Posterior vena cava (tissue), 2 donors: ENCODE measurements at regions not wholly inside any gene's neighbourhood (a gene's known extent, or its start where the extent isn't known, plus 50 kb on each side); places are given as distances from the start of the nearest gene placed in this dataset.

Experiments
- DNase-seq: peaks from one replicate; pipeline ENCODE4 v3.0.0-alpha.2; 2020; ENCODE audit warnings: low spot score
- intact Hi-C, 2 donors: fragments of 100-400 bp; cut with DNase I; formaldehyde crosslinking; loops; one replicate each; pipeline versions ENCODE4 v1.14.1 to v1.14.2; 2022 to 2023
- donor health status: DM: yes; HTN: yes; CAD: no.
- donor health status: DM: yes; HTN: yes; CAD: no.

DNA sequence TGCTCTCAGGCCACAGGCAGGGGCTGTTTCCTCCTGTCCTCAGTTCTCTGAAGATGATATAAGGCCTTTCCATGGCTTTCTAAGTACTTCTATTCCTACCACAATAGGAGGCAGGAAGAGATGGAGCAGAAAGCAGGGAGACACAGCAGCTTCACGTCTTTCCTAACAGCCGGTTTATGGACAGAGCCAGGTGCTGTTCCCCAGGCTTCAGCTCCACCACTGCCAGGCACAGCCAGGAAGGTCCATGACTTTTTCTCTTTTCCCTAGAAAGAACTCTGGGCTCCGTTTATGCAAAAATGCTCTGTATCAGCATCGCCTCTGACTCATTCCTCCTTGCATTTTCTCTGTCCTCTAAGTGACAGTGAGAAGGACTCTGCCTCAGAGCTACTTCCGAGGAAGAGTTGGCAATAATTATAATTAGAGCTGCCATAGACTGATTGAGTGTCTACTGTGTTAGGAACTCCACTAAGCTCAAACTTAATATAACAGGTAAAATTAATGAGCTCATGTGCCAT lies 478.5 kb downstream of the RASEF start:
- intact Hi-C loops, result no loop called here
- DNase-seq, result no peak

DNA sequence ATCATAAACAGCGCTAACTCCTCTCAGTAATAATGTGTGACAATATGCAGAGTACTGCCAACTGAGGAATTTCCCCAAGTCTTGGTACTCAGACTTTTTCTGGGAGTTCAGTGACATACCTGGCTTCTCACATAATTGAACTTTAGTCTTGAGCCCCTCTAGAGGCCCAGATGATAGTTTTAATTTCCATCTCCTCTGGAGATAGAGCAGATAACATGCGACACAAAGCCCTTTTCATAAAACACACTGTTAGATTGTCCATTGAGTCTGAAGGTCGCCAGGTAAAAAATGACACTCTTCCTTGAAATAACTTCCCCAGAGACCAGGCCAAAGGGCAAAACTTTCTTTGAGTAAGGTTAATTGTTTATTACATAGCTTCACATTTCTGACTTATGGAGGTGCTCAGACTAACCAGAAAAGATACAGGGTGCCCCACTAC lies 476.0 kb downstream of the RASEF start:
- intact Hi-C loops, result no loop called here

DNA sequence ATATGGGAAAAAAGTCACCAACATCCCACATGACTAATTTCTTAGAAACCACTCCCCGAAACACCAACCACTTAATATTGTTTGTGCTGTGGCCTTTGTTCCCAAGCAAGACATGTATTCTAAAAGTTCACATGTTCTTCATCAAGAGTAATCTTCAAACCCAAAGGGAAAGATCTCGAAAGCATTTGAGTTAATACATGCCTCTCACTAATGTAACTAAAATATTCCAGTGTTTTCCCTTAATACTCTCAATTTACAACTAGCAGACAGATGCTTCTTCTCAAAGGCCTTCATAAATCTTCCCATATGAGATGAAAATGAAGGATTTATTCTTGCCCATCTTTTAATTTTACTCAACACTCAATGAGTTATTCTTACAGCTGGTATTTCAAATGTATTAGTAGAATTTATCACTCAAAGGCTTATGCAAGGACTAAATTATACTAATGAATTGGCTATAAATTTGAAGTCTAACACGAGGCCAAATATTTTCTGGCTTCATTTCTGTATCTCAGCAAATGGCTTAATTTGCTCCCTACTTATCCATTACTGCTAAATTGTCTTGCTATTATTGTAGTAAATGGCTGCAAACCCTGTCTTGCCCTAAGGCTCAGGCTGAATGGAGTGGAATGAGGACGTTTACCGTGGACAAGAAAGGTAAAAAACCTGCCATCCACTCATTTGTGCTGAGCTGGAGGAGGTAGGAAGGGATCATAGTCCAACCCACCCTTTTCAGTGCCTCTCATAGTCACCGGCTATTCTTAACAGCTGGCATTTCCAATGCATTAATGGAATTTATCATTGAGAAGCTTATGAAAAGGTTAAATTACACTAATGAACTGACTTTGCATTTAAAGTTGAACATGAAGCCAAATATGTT lies 474.4 kb downstream of the RASEF start:
- no peak for DNase-seq
- intact Hi-C loops, result no loop called here

More for the DNA sequence above, 476.0 kb downstream of the RASEF start:
- DNase-seq, result no peak

DNA sequence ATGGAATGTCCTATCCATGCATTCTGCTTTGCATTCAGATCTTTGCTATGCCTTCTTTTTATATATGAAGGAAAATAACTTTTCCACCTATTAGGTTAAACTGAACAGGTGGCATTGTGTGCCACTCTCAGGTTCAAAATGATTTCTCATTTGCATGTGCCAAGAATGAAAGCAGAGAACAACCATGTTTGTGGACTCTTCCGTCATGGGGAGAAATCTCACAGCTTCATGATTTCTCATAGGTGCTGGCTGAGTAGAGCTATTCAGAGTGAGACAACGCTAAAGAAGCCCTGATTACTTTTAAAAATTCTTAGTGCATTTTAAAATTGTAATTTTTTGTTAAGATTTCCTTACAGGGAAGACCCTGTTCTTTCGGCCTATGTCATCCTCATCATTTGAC lies 472.1 kb downstream of the RASEF start:
- DNase-seq, result no peak
- intact Hi-C loops, result no loop called here

DNA sequence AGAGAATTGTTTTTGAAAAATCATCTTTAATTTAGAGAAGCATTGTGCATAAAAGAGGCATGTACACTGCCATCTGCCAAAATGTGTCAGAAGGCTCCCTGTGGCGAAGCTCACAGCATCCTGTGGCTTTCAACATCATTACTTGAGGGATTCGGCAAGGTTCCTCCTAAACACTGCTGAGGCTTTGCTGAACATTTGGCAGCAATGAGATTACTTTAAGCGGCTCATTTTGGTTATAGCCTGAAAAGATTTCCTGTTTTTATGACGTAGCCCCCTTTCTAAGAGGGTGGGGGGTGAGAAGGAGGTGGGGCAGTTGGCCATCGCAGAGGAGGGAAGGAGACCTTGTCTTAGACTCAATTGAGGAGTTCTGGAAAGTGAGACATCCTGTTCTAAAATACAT lies 469.4 kb downstream of the RASEF start:
- DNase-seq, result no peak
- intact Hi-C loops, result no loop called here

DNA sequence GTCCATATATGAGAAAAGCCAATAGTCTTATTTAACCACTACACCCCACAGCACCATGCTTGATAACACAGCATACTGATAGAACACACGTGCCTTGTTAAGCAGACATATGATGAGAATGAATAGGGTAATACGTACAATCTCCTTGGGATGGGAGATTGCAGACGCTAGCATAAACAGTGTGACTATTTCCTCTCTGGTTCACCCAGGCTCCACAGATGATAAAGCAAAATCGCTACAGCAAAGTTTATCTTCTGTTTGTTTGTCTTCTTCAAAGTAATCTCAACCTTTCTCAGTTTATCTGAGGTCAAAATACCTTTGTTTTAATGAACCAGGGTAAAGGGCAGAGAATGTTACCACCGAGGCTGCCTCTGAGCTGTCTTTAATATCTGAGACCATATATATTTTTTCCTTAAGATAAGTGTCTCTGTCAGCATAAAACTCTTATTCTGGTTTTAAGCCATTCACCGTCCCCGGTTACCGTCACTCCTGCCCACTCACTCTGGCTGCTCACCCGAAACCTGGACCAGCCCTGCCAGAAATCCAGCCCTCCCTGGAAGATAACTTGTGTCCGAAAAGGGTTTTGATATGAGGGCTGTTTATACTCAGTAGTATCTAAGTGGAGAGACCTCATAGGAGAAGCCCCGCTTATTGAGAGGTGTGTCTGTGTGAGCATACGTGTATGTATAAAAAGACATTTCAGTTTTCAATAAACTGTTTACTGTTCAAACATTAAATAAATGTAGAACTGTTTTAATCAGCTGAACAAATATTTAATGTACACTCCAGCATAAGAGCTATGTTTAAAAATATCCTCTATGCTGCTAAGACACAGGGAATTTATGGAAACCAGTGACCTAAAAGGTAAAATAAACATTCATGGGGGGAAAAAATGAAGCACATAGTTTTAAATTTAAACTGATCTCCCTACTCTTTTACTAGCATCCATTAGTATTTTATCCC lies 465.4 kb downstream of the RASEF start:
- intact Hi-C loops, result no loop called here
- no peak for DNase-seq

DNA sequence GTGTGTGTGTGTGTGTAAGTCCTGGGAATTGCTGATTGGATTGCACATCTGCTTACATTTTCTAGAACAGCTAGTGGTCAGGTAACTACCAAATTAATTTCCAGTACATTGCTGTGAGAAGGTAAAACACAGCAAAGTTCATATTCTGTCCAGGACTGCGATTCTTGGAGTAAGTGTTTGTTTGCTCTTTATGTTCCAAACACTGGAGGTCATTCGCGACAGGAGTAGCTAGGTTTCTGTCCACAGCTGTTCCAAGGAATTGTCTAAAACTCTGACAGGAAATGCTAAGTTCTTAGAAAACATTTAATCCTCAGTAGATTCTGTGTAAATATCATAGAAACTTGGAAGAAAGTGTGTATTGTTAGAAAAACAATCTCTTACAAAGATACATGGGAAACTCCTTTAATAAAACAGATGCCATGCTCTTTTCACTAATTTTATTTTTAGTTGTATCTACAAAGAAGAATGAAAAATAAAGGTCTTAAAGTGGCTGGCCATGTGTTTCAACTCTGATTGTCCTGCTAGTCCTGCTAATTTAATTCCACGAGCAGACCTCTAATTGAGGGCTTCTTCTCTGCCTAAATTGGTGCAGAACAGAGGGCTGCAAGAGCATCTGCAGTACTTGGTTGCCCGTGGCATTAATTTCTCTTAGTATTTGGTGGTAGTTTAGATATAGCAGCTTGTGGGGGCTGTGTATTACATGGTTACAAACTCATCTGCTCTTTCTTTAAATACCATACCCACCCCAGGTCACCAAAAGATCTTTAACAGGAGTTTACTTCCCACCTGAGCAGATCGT lies 464.5 kb downstream of the RASEF start:
- no peak for DNase-seq
- intact Hi-C loops, result no loop called here

DNA sequence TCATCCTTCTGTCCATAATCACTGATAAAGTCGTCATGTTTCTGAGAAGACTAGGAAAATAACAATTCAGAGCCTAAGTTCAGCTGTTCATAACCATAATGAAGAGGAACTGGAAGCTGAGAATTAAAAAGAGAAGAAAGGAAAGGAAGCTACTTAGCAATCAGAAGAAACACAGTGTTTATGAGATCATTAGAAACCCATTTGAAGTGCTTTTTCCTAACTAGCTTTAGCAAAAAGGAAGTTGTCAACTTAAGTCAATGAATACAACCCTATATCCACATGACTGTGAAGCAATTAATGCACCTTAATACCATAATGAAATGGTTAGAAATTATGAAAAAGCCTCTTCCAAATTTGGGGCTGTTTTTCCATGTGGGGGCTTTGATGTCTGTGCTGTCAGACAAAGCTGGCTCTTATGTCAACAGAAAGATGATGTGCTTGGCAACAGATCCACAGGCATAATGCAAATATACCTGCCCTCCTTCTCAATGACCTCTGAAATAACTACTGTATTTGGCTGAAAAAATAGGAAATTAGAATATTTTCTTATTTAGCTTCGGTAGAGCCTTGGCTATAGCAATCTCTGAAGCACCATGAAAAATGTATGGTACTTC lies 463.5 kb downstream of the RASEF start:
- intact Hi-C loops, result no loop called here
- no peak for DNase-seq

DNA sequence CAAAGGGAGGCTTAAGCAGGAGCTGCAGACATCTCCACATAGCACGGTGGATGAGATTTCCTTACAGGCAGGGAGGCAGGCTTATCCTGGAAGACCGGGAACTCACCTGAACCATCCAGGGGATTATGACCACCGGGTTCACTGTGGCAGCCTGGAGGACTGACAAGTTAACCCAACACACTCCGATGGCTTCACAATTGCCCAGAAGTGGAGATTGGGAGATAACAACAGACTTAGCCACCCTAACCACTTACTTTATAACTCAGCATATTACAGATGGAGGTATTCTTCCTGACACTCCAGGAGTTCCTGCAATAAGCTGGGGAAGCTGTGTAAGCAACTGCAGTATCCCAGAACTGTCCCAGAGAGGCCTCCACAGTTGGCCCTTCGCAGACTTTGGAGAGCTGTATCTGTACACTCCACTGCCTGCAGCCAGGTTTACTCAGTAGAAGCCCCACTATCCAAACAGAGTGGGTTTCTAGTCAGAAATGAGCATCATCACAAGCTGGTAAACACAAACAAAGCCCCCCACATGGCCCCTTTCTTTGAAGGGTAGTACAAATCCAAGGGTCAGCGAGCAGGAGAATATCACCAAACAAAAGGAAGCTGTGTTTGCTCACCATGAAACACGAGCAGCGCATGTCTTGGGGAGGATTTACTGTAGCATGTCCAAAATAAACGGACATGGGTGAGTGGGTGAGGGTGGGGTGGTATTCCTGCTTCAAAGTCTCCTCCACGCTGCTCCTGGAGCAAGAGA lies 462.2 kb downstream of the RASEF start:
- intact Hi-C loops, result no loop called here
- no peak for DNase-seq

DNA sequence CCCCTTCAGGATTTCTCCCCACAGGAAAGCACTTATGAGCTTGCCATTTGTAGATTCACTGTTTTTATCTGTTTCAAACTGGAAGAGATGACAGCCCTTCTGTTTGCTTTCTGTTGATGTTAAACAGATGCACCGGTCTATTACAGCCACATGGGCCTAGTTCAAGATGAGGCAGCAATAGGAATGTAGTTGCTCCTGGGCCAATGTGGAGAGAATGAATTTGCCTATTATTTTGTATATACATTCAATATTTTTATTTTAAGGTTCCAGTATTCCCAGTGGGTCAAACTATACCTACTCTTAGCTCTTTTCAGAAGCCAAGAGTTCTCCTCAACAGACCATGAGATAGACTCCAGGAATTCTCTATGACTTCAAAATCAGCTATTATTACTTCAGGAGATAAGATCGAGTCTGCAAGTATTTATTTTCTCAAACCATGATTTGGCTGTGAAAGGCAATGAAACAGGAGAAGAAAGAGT lies 461.6 kb downstream of the RASEF start:
- DNase-seq, result no peak
- intact Hi-C loops, result no loop called here

DNA sequence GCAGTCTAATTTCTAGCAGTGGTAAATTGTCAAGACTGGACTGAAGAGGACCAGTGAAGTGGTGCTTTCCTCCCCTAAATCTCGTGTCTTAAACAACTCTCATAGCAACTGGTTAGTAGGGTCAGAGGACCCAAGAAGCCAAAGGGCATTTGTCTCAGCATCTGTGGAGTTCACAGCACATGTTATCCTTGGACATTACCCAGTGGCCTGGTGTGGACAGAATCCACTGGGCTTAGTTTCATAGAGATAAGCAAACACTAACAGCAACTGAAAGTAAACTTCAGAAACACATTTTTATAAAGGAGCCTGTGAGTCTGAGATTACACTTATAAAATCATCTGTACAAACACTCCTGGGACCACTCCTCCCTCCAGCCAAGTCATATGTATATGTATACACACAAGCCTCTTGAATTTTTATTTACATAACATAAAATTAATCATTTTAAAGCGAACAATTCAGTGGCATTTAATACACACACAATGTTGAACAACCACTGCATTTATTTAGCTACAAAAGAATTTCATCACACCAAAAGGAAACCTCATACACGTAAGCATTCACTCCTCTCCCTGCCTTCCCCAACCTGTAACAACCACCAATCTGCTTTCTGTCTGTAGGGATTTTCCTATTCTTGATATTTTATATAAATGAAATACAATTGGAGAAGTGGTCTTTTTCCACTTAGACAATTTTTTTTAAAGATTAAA lies 457.8 kb downstream of the RASEF start:
- intact Hi-C loops, result no loop called here
- no peak for DNase-seq

DNA sequence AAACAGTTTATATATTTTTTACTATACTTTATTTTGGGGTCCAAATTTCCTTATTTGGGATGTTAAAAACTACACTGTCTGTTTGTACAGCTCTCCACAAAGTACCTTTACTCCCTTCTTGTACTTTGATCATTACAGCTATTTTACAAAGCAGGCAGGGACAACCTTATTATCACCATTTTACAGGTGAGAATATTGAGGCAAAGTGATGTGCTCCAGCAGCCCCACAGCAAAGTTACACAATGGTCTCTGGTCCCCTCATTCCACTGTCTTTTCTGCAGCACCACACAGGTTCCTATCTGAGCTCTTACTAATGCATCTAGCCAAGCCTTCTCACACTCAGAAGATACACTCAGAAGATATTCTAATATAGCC lies 457.3 kb downstream of the RASEF start:
- no peak for DNase-seq
- intact Hi-C loops, result no loop called here

DNA sequence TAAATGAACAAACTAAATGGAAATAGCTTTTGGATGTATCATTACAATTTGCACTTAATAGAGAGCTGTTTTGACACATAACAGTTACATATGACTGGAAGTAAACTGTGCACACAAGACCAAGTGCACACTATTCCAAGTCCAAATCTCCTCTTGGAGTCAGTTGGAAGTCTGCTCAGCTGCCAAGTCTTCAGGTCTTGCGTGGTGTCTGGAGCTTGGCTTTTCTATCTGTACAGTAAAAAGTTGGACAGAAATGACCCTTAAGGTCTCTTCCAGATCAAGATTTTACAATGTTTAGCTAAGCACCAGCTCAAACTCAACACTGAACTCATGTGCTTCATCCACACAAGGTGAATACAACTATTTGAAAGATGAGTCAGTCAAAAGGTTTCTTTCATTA lies 456.9 kb downstream of the RASEF start:
- intact Hi-C loops, result no loop called here
- DNase-seq, result no peak

DNA sequence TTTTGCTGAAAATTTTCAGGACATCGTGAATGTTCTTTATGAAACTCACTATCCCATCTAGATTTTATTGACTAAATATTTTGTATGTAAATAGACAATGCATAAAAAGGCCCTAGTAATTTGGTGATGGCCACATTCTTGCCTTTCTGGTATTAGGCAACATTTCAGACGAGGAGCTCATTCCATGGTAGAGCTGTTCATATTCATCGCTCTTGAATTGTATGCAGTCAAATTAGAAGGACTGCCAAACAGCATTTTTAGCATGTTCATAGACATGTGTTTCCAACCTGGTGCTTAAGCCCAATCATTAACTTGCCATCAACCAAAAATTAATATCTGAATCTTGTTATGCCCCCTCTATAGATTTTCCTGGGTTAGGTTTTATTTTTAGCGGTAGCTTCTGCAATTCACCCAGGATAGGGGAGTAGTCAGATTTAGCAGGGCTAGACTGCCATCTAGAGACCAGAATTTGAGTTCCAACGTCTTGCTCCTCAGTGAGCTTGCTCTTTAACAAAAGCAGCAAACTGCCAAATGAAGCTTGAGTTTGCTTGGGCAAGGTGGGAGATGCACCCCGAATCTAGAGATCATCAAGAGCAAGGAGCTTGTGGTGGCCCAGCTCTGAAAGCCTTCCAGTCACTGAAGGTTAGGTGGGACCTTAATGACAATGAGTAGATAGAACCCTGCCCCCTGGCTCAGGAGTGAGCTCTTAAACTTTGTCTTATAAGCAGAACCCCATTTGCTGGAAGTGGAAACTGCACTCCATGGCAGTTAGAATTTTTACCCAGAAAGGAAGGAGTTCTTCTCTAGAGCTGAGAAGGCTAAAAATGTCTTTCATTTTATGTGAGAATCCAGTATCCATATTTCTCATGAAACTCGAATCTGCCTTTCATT lies 456.2 kb downstream of the RASEF start:
- DNase-seq, result no peak
- intact Hi-C loops, result no loop called here

DNA sequence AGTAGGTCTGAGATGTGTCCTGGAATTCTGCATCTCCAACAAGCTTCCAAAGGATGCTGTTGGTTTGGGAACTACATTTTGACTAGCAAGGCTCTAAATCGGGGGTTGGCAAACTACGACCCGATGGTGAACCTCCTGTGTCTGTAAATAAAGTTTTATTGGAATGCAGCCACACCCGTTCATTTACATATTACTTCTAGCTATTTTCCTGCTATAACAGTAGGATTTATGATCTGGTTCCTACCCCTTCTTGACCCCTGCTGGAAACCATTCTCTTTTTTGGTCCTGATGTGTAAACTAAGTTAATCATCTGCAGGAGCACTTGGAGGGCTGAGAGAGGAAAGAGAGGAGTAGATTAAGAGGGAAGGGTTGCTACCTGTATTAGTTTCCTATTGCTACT lies 454.5 kb downstream of the RASEF start:
- intact Hi-C loops, result no loop called here
- DNase-seq, result no peak

DNA sequence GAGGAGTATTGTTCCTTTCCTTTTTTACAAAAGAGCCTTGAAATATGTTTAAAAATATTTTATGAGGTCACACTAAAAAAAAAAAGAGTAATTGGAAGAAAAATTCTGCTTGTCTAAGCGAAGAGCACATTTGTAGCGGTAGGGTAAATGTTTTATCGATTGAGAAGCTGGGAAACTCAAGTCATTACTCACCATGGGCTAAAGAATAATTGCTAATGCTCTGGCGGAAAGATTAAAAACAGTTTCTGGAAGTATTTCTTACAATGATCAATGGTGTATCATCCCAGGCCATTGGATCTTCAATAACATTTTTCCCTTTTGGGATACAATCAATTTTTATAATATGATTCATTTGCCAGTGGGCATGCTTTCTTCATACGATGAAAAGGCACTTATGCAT lies 450.0 kb downstream of the RASEF start:
- no peak for DNase-seq
- intact Hi-C loops, result no loop called here

DNA sequence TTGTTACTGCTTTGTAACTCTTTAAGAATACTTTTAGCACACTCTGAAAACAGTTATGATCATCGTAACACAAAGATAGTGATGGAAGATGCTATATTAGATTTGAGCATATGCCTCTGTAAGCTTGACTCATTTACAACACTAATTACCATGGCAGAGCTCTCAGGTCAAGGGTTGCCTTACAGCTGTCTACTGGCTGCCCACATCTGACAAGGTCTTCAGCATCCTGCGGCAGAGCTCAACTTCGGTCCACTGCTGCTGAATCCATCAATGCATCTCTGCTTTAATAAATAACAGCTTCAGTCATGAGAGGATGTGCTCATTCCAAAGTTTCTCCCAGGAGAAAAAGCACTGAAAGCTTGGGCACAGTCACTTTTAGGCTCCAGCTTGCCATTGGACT lies 449.4 kb downstream of the RASEF start:
- intact Hi-C loops, result no loop called here
- no peak for DNase-seq
